Keratinocyte (primary cell): ENCODE measurements at regions not wholly inside any gene's neighbourhood (a gene's known extent, or its start where the extent isn't known, plus 50 kb on each side); places are given as distances from the start of the nearest gene placed in this dataset.

Experiments used
- EZH2 ChIP-seq: IDR thresholded peaks from one replicate; pipeline ENCODE4 v1.6.1; 2012; ENCODE audit warnings: inconsistent platforms, mild to moderate bottlenecking, low read length, moderate library complexity
- TF ChIP-seq, protein P1 (sequence below), 3 experiments: IDR thresholded peaks in 1 of 3; conservative IDR thresholded peaks in 1 of 3; optimal IDR thresholded peaks in 1 of 3; 2 replicates in 2 of 3; 3 replicates in 1 of 3; pipeline versions ENCODE3 to v1.5.1; 2011; ENCODE audit warnings: low read length in 3 of 3, mild to moderate bottlenecking in 3 of 3, moderate library complexity in 2 of 3, control low read depth in 1 of 3, inconsistent platforms in 1 of 3; ENCODE audit not compliant: insufficient read depth in 2 of 3; ENCODE audit errors: extremely low read depth in 1 of 3

DNA sequence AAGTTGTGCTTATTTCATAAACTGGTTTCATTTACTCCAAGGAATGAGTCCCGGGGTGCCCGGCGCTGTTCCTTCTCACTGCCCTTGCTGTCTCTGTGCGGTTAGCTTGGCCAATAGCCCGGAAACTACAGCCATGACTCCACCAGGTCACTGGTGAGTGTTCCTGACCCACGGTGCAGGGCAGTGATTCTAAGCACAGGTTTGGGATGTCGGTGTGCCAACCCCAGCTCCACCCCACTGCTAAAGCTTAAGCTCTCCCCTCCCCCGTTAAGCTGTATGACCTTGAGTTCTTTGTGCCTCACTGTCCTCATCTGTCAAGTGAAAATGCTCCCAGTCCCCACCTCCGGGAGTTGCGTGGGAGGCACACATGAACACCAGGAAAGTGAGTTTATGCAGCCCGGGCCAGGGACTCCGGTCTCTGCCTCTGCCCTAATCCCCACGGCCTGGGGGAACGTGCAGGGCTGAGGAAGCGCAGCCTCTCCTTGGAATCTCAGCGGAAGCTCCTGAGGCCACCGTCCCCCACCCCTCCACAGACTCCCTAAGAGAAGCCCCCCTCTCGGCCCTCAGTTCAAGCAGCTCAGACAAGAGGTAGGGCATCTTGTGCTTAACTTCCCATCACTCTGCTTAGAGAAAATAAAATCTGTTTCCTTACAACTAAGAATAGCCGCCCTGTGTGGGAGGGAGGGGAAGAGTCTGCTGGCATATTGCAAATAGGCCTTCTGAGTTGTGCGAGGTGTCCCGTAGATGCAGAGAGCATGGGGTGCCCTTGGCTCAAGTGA is 92.0 kb upstream of the RAI14 start:
- TF ChIP-seq, protein P1, sequence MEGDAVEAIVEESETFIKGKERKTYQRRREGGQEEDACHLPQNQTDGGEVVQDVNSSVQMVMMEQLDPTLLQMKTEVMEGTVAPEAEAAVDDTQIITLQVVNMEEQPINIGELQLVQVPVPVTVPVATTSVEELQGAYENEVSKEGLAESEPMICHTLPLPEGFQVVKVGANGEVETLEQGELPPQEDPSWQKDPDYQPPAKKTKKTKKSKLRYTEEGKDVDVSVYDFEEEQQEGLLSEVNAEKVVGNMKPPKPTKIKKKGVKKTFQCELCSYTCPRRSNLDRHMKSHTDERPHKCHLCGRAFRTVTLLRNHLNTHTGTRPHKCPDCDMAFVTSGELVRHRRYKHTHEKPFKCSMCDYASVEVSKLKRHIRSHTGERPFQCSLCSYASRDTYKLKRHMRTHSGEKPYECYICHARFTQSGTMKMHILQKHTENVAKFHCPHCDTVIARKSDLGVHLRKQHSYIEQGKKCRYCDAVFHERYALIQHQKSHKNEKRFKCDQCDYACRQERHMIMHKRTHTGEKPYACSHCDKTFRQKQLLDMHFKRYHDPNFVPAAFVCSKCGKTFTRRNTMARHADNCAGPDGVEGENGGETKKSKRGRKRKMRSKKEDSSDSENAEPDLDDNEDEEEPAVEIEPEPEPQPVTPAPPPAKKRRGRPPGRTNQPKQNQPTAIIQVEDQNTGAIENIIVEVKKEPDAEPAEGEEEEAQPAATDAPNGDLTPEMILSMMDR (optimal IDR thresholded peaks at IDR 0.05 in 1 of 3, IDR thresholded peaks at IDR 0.05 in 1 of 3, conservative IDR thresholded peaks at IDR 0.05 in 1 of 3; ENCODE audit: extremely low read depth in 1 of 3, insufficient read depth in 2 of 3, low read length in 3 of 3): no peak
- no peak for TF ChIP-seq EZH2
